Esophagus muscularis mucosa (tissue), 4 donors: ENCODE measurements at regions not wholly inside any gene's neighbourhood (a gene's known extent, or its start where the extent isn't known, plus 50 kb on each side); places are given as distances from the start of the nearest gene placed in this dataset.
"Not testable (repeated sequence)": the region's sequence is repeated elsewhere in the genome, so short reads cannot be mapped to it uniquely, and the experiment has no call there.

ENCODE experiments used
- DNase-seq: peaks from one replicate; pipeline ENCODE4 v3.0.0-alpha.2; 2017; ENCODE audit errors: extremely low spot score
- H3K27ac ChIP-seq, 4 donors: fragments of 200-600 bp; sonication (generic); replicated peaks in 1 of 4; 1 replicate in 3 of 4; 2 replicates in 1 of 4; pipeline ENCODE4 v1.5.1; 2016 to 2019; ENCODE audit warnings: mild to moderate bottlenecking in 1 of 4
- H3K27me3 ChIP-seq, 4 donors: fragments of 200-600 bp; sonication (generic); one replicate each; pipeline versions ENCODE4 v1.5.1 to v1.6.0; 2016 to 2019
- H3K36me3 ChIP-seq, 4 donors: fragments of 200-600 bp; sonication (generic); one replicate each; pipeline ENCODE4 v1.5.1; 2016 to 2019
- H3K4me1 ChIP-seq, 4 donors: fragments of 200-600 bp; sonication (generic); one replicate each; pipeline ENCODE4 v1.5.1; 2016 to 2019
- H3K4me3 ChIP-seq, 4 donors: fragments of 200-600 bp; sonication (generic); 1 replicate in 2 of 4; 2 replicates in 2 of 4; pipeline ENCODE4 v1.5.1; 2016 to 2019; ENCODE audit warnings: mild to moderate bottlenecking in 4 of 4, moderate library complexity in 1 of 4
- H3K9me3 ChIP-seq, 4 donors: fragments of 200-600 bp; sonication (generic); 1 replicate in 3 of 4; 2 replicates in 1 of 4; pipeline ENCODE4 v1.5.1; 2016 to 2019
- EP300 ChIP-seq: sonication (generic); formaldehyde crosslinking; IDR thresholded peaks from one replicate; pipeline ENCODE4 v1.6.1; 2017; ENCODE audit warnings: antibody characterized with exemption
- POLR2A ChIP-seq: fragments of 450-650 bp; IDR thresholded peaks from one replicate; pipeline ENCODE4 v1.6.1; 2017; ENCODE audit warnings: antibody characterized with exemption, moderate library complexity, mild to moderate bottlenecking, low read depth
- POLR2AphosphoS5 ChIP-seq, 2 donors: sonication (generic); formaldehyde crosslinking; IDR thresholded peaks; one replicate each; pipeline ENCODE4 v1.6.1; 2017; ENCODE audit warnings: antibody characterized with exemption in 2 of 2
- WGBS: methylation state at CpG from one replicate; pipeline ENCODE4 v1.1.5; 2018; 5-methylcytosine and 5-hydroxymethylcytosine counted together
- intact Hi-C: fragments of 100-400 bp; cut with DNase I; formaldehyde crosslinking; loops from one replicate; pipeline ENCODE4 v1.15.1; 2023
- TF ChIP-seq, protein P1 (sequence below), 3 experiments: fragments of 200-600 bp in 2 of 3; fragments of 450-650 bp in 1 of 3; sonication (generic) in 2 of 3; IDR thresholded peaks; one replicate each; pipeline ENCODE4 v1.5.1; 2017 to 2019; ENCODE audit warnings: antibody characterized with exemption in 3 of 3, mild to moderate bottlenecking in 2 of 3, moderate library complexity in 1 of 3

DNA sequence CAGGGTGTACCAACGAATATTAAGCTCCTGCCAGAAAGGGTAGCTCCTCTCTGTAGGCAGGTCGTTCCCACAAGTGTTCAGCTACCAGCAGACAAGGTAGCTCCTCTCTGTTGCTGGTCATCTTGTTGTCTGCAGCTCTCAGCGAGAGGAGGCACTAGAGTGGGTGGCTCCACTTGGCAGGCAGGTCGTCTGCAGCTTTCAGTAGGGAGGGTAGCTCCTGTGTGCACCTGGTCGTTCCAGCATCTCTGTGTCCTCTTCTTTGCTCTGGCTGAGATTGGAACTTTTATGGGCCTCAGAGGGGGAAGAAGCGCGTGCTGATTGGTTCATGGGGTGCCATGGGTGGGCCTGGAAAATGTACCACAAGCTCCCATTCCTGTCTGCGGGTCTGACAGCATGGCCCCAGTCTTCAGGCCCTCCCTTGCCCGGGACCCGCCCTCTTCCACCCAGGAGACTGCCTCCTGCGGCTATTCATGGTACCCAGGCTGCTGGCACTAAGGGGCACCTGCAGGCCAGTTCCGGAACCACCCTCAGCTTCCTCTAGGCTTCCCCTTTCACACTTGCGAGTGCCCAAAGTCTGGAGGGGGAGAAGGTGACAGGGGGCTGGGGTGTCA is 63.9 kb upstream of the CACNA2D1 start:
- intact Hi-C loops, result no loop called here
- Histone ChIP-seq H3K27ac (no peak overlapping the region), H3K36me3 (no peaks in the 10 kb centered on the region), H3K4me3 (no peak overlapping the region), H3K4me1 (peaks cover 0 to 10% (median 2%) of the 10 kb centered on the region in 4 donors), H3K27me3 (peaks cover 0 to 11% (median 0%) of the 10 kb centered on the region in 4 donors), H3K9me3 (no peaks in the 10 kb centered on the region)
- DNase-seq, result no peak
- TF ChIP-seq EP300, result no peak
- no peak for TF ChIP-seq POLR2AphosphoS5 (IDR thresholded peaks at IDR 0.05)
- TF ChIP-seq, protein P1, sequence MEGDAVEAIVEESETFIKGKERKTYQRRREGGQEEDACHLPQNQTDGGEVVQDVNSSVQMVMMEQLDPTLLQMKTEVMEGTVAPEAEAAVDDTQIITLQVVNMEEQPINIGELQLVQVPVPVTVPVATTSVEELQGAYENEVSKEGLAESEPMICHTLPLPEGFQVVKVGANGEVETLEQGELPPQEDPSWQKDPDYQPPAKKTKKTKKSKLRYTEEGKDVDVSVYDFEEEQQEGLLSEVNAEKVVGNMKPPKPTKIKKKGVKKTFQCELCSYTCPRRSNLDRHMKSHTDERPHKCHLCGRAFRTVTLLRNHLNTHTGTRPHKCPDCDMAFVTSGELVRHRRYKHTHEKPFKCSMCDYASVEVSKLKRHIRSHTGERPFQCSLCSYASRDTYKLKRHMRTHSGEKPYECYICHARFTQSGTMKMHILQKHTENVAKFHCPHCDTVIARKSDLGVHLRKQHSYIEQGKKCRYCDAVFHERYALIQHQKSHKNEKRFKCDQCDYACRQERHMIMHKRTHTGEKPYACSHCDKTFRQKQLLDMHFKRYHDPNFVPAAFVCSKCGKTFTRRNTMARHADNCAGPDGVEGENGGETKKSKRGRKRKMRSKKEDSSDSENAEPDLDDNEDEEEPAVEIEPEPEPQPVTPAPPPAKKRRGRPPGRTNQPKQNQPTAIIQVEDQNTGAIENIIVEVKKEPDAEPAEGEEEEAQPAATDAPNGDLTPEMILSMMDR (IDR thresholded peaks at IDR 0.05), result no peak
- TF ChIP-seq POLR2A, result no peak
- WGBS, result 90% methylated on average over 7 of the region's 13 CpGs

DNA sequence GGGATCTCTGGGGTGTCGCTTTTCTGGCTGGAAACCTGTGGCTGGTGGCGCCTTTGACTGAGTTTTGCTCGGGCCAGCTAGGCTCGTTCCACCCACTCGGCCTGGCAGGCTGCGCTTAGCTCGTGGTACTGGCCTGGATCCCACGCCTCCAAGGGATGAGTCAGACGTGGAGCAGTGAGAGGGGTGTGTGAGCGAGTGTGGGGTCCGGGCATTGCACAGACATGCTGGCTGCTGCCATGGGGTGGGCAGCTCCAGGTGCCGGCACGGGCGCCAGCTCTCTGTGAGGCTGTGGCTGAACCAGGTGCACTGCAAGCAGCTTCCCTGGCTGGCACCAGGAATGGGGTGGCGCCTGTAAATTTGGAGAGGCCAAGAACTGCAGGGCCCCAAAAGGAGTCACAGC is 63.1 kb upstream of the CACNA2D1 start:
- Histone ChIP-seq H3K4me1 (peaks cover 0 to 10% (median 2%) of the 10 kb centered on the region in 4 donors), H3K27me3 (peaks cover 0 to 11% (median 0%) of the 10 kb centered on the region in 4 donors), H3K4me3 (no peak overlapping the region), H3K36me3 (no peaks in the 10 kb centered on the region), H3K9me3 (no peaks in the 10 kb centered on the region), H3K27ac (no peak overlapping the region)
- WGBS, result 59% methylated on average over 14 of the region's 15 CpGs
- intact Hi-C loops, result no loop called here
- no peak for DNase-seq
- TF ChIP-seq, protein P1 (IDR thresholded peaks at IDR 0.05), result no peak
- no peak for TF ChIP-seq EP300
- no peak for TF ChIP-seq POLR2A
- no peak for TF ChIP-seq POLR2AphosphoS5 (IDR thresholded peaks at IDR 0.05)

DNA sequence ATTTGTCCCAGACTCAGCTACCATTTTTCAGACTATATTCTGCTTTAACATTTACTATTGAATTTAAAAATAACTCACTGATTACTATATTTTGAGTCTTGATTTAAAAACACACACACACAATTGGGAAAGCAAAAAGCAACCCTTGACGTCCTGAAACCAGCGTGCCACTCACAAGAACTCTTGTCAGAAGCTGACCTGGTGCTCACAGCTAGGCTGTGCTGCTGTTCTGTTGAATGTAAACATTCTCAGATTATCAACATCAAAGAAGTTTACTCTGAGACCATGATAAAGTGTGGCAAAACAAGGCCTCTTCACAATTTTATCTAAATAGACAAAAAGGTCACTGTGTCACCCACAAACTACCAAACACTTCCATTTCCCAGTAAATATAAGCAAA is 62.6 kb upstream of the CACNA2D1 start:
- TF ChIP-seq POLR2A, result no peak
- no peak for TF ChIP-seq POLR2AphosphoS5 (IDR thresholded peaks at IDR 0.05)
- TF ChIP-seq, protein P1 (IDR thresholded peaks at IDR 0.05), result no peak
- TF ChIP-seq EP300, result no peak
- DNase-seq, result no peak
- WGBS, result 50% methylated on average over 2 of the region's 2 CpGs
- no peak overlapping the region for H3K27ac ChIP-seq
- intact Hi-C loops, result no loop called here
- H3K36me3 ChIP-seq, result no peaks in the 10 kb centered on the region
- H3K4me1 ChIP-seq, result peaks cover 0 to 10% (median 2%) of the 10 kb centered on the region in 4 donors
- H3K27me3 ChIP-seq, result peaks cover 0 to 11% (median 0%) of the 10 kb centered on the region in 4 donors
- no peak overlapping the region for H3K4me3 ChIP-seq
- no peaks in the 10 kb centered on the region for H3K9me3 ChIP-seq

DNA sequence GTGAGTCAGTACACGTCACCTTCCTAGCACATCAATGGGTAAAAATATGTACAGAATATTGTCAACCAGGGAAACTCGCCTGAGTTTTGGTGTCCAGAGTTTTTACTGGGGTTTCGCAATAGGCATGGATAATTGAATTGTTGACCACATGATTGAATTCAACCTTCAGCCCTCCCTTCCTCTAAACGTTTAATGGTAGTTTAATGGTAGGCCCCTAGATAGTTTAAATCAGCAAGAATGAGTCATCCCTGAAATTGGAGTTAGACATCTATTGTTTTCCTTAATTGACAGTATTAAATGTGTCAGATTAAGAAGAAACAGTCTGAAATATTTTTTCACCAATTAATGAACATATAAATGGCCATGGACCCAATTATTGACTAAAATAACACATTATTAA is 57.8 kb upstream of the CACNA2D1 start:
- peaks cover 0 to 4% (median 0%) of the 10 kb centered on the region in 4 donors for H3K4me1 ChIP-seq
- no peak overlapping the region for H3K4me3 ChIP-seq
- no peak for DNase-seq
- WGBS, result 79% methylated on average over 4 of the region's 4 CpGs
- TF ChIP-seq EP300, result no peak
- no peak for TF ChIP-seq POLR2AphosphoS5 (IDR thresholded peaks at IDR 0.05)
- TF ChIP-seq, protein P1 (IDR thresholded peaks at IDR 0.05), result no peak
- no peak for TF ChIP-seq POLR2A
- no peaks in the 10 kb centered on the region for H3K36me3 ChIP-seq
- intact Hi-C loops, result no loop called here
- no peaks in the 10 kb centered on the region for H3K27me3 ChIP-seq
- no peak overlapping the region for H3K27ac ChIP-seq
- no peaks in the 10 kb centered on the region for H3K9me3 ChIP-seq

DNA sequence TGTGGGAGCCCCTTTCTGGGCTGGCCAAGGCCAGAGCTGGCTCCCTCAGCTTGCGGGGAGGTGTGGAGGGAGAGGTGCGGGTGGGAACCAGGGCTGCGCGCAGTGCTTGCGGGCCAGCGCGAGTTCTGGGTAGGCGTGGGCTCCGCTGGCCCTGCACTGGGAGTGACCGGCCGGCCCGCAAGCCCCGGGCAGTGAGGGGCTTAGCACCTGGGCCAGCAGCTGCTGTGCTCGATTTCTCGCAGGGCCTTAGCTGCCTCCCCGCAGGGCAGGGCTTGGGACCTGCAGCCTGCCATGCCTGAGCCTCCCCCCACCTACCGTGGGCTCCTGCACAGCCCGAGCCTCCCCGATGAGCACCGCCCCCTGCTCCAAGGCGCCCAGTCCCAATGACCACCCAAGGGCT is 56.0 kb upstream of the CACNA2D1 start:
- H3K36me3 ChIP-seq, H3K27ac ChIP-seq, H3K4me1 ChIP-seq, H3K9me3 ChIP-seq, H3K4me3 ChIP-seq, intact Hi-C loops, DNase-seq, H3K27me3 ChIP-seq: not testable (repeated sequence)
- 90% methylated on average over 10 of the region's 21 CpGs for WGBS
